ENCODE measurements at regions not wholly inside any gene's neighbourhood (a gene's known extent, or its start where the extent isn't known, plus 50 kb on each side); places are given as distances from the start of the nearest gene placed in this dataset.
"Not testable (repeated sequence)": the region's sequence is repeated elsewhere in the genome, so short reads cannot be mapped to it uniquely, and the experiment has no call there.

DNA sequence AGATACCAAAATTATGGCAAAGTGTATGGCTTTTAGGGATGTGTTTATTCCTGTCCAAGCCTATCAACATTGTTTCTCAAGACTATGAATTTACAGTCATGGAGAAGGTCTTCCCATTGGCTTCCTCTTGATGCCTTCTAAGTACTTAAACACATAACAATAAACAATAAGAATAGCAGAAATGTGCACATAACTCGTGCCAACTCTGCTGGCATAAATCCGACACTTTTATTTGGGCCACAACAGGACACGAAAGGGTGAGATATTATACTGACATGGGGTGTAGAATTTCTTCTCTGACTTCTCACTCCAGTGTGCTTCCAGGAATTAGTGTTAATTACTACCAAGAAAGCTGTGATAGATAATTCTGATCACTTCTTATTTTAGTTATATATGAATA, 695.9 kb upstream of the SLC35B3 start:
- no peak overlapping the region for H3K4me3 ChIP-seq (ENCODE audit: low read length in 2 of 2)
- H3K36me3 ChIP-seq (ENCODE audit: control insufficient read depth in 1 of 2, insufficient read depth in 2 of 2, low read length in 1 of 2): no peaks in the 10 kb centered on the region
- no peaks in the 10 kb centered on the region for H3K4me1 ChIP-seq (ENCODE audit: control insufficient read depth in 1 of 2, insufficient read depth in 2 of 2, low read length in 2 of 2)
- no peaks in the 10 kb centered on the region for H3K27me3 ChIP-seq (ENCODE audit: control insufficient read depth in 1 of 2, insufficient read depth in 2 of 2, low read length in 1 of 2)
- WGBS, 2 donors: 26 to 37% methylated on average over 3 of the region's 3 CpGs
- ATAC-seq (ENCODE audit: low FRiP score) (no peak), DNase-seq (no peak)
- no peak overlapping the region for H3K27ac ChIP-seq (ENCODE audit: low read depth in 1 of 2, low read length in 2 of 2)
- intact Hi-C loops (cut with DNase I): no loop called here
- H3K9me3 ChIP-seq (ENCODE audit: control insufficient read depth, low read length): peaks cover 3% of the 10 kb centered on the region

DNA sequence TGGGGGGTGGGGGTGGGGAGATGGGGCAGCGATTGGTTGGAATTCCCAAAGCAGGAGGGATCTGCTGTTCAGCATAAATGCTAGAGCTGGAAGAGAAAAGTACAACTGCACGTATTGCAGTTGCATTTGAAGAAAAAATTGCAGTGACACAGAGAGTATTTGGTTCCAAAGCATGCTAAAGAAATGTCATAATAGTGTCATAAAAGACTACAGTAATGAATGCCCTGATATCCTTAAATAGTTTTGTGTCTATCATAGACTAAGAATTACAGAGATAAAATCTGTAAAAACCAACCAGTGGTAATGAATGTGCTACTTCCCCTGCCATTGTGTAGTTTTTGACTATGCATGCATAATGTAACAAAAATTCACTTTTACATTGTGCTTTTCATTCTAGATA, 693.6 kb upstream of the SLC35B3 start:
- no peaks in the 10 kb centered on the region for H3K27me3 ChIP-seq (ENCODE audit: control insufficient read depth in 1 of 2, insufficient read depth in 2 of 2, low read length in 1 of 2)
- intact Hi-C loops (cut with DNase I): no loop called here
- ATAC-seq (ENCODE audit: low FRiP score) (no peak), DNase-seq (no peak)
- H3K36me3 ChIP-seq (ENCODE audit: control insufficient read depth in 1 of 2, insufficient read depth in 2 of 2, low read length in 1 of 2): no peaks in the 10 kb centered on the region
- no peak overlapping the region for H3K27ac ChIP-seq (ENCODE audit: low read depth in 1 of 2, low read length in 2 of 2)
- no peak overlapping the region for H3K4me3 ChIP-seq (ENCODE audit: low read length in 2 of 2)
- H3K4me1 ChIP-seq (ENCODE audit: control insufficient read depth in 1 of 2, insufficient read depth in 2 of 2, low read length in 2 of 2): no peaks in the 10 kb centered on the region
- H3K9me3 ChIP-seq (ENCODE audit: control insufficient read depth, low read length): peaks cover 3% of the 10 kb centered on the region
- 61 to 63% methylated on average over 2 of the region's 2 CpGs for WGBS, 2 donors

DNA sequence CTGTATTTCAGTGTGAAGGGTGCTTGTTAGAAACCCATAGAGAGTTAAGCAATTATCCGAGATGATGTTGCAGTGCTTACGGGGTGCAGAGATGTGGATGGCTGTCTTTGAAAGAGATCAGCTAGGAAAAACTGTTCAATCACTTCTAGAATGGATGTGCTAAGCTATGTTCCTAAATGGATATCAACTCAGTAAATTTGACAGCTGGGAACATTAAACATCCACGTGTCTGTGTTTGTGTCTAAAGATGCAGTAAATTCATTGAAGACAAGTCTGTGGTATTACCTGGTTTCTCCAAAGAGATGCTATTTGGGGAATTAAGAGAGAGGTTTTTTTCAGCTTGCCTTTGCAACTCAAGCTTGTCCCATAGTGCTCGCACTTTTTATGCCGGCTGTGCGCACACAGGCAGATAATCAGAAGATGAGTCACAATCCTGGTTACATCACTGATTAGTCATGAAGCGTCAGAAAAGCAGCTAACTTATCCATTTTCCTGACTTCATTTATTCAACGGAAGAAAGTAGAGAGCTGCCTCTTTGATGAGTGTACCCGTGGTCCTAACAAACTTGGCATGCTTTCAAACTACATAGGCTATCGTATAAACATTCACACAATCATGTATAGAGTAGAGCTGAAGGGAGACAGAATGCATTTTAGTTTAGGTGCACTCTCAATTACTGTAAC, 691.7 kb upstream of the SLC35B3 start:
- WGBS, 2 donors: 65 to 66% methylated on average over 10 of the region's 10 CpGs
- H3K4me3 ChIP-seq (ENCODE audit: low read length in 2 of 2): no peak overlapping the region

DNA sequence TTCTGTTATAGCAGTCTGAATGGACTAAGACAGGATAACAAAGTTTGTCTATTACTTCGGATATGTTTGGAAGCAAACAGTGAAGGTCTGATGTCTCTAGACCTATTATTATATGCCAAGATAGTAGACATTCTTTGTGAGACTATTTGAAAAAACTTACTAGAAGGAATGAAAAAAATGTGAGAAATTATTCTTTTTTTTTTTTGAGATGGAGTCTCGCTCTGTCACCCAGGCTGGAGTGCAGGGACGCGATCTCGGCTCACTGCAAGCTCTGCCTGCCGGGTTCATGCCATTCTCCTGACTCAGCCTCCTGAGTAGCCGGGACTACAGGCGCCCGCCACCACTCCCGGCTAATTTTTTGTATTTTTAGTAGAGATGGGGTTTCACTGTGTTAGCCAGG, 690.7 kb upstream of the SLC35B3 start:
- H3K4me3 ChIP-seq (ENCODE audit: low read length in 2 of 2); intact Hi-C loops (cut with DNase I); H3K27me3 ChIP-seq (ENCODE audit: control insufficient read depth in 1 of 2, insufficient read depth in 2 of 2, low read length in 1 of 2); DNase-seq; H3K36me3 ChIP-seq (ENCODE audit: control insufficient read depth in 1 of 2, insufficient read depth in 2 of 2, low read length in 1 of 2); H3K9me3 ChIP-seq (ENCODE audit: control insufficient read depth, low read length); H3K27ac ChIP-seq (ENCODE audit: low read depth in 1 of 2, low read length in 2 of 2); H3K4me1 ChIP-seq (ENCODE audit: control insufficient read depth in 1 of 2, insufficient read depth in 2 of 2, low read length in 2 of 2); ATAC-seq (ENCODE audit: low FRiP score): not testable (repeated sequence)
- WGBS, 2 donors: 76 to 81% methylated on average over 10 of the region's 10 CpGs

More for the DNA sequence above, 691.7 kb upstream of the SLC35B3 start:
- intact Hi-C loops (cut with DNase I): no loop called here
- DNase-seq: no peak
- ATAC-seq (ENCODE audit: low FRiP score): no peak
- no peaks in the 10 kb centered on the region for H3K4me1 ChIP-seq (ENCODE audit: control insufficient read depth in 1 of 2, insufficient read depth in 2 of 2, low read length in 2 of 2)
- peaks cover 3% of the 10 kb centered on the region for H3K9me3 ChIP-seq (ENCODE audit: control insufficient read depth, low read length)
- H3K36me3 ChIP-seq (ENCODE audit: control insufficient read depth in 1 of 2, insufficient read depth in 2 of 2, low read length in 1 of 2): no peaks in the 10 kb centered on the region
- no peak overlapping the region for H3K27ac ChIP-seq (ENCODE audit: low read depth in 1 of 2, low read length in 2 of 2)
- H3K27me3 ChIP-seq (ENCODE audit: control insufficient read depth in 1 of 2, insufficient read depth in 2 of 2, low read length in 1 of 2): no peaks in the 10 kb centered on the region

DNA sequence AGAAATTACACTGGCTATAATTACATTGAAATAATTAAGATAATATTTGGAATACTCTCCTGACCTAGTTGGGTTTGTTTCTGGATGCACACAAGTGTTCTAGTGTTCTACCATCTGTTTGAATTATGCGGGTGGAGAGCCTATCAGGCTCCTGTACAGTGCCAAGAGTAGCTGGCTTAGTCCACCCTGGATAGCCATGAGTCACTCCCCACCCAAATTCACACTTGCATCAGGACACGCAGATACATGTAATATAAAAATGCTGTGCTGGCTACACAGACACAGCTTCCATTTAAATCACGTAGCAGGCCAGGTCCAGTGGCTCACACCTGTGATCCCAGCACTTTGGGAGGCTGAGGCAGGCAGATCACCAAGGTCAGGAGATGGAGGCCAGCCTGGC, 686.2 kb upstream of the SLC35B3 start:
- Histone ChIP-seq H3K4me3 (ENCODE audit: low read length in 2 of 2) (no peak overlapping the region), H3K36me3 (ENCODE audit: control insufficient read depth in 1 of 2, insufficient read depth in 2 of 2, low read length in 1 of 2) (no peaks in the 10 kb centered on the region), H3K4me1 (ENCODE audit: control insufficient read depth in 1 of 2, insufficient read depth in 2 of 2, low read length in 2 of 2) (no peaks in the 10 kb centered on the region), H3K9me3 (ENCODE audit: control insufficient read depth, low read length) (no peaks in the 10 kb centered on the region), H3K27me3 (ENCODE audit: control insufficient read depth in 1 of 2, insufficient read depth in 2 of 2, low read length in 1 of 2) (no peaks in the 10 kb centered on the region), H3K27ac (ENCODE audit: low read depth in 1 of 2, low read length in 2 of 2) (no peak overlapping the region)
- ATAC-seq (ENCODE audit: low FRiP score) (no peak), DNase-seq (no peak)
- intact Hi-C loops (cut with DNase I): no loop called here
- WGBS, 2 donors: 86 to 92% methylated on average over 3 of the region's 3 CpGs

DNA sequence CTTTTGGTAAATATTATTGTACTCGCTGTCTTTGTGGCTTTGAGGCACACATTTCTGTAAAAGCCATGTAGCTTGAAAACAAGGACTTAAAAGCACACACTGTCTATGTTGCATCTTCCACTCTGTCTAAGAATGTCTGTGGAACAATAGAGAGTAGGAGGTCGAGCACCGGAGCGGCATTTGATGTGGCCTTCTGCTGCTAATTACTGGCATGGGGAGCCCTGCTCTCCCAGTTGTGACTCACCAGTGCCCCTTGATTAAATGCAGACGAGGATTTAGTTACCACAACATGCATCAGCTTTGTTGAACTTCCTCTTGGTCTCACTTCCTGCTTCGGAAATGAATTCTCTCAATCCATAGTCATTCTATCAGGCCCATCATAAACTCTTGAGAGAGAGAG, 680.7 kb upstream of the SLC35B3 start:
- intact Hi-C loops (cut with DNase I): no loop called here
- WGBS, 2 donors: 42 to 47% methylated on average over 6 of the region's 6 CpGs
- Histone ChIP-seq H3K36me3 (ENCODE audit: control insufficient read depth in 1 of 2, insufficient read depth in 2 of 2, low read length in 1 of 2) (no peaks in the 10 kb centered on the region), H3K4me3 (ENCODE audit: low read length in 2 of 2) (no peak overlapping the region), H3K9me3 (ENCODE audit: control insufficient read depth, low read length) (no peaks in the 10 kb centered on the region), H3K4me1 (ENCODE audit: control insufficient read depth in 1 of 2, insufficient read depth in 2 of 2, low read length in 2 of 2) (no peaks in the 10 kb centered on the region), H3K27ac (ENCODE audit: low read depth in 1 of 2, low read length in 2 of 2) (no peak overlapping the region), H3K27me3 (ENCODE audit: control insufficient read depth in 1 of 2, insufficient read depth in 2 of 2, low read length in 1 of 2) (no peaks in the 10 kb centered on the region)
- DNase-seq (no peak), ATAC-seq (ENCODE audit: low FRiP score) (no peak)

DNA sequence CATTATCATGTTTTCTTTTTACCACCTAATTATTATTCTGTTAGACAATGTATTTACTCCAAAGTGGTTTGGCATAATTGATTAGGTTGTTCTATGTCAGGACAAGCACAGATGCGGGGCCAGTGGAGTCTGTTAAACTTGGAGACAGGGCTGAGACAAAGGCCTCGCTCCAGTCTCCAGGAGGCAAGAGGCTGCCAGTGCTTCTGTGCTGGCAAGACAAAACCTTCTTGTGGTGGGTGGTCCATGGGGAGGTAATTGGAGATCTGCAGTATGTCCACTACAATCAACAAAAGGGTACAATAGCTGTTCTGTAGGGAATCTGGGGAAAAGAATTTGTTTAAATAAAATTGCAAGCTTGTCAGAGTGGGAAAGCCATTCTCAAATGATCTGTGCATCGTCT, 677.2 kb upstream of the SLC35B3 start:
- 38 to 48% methylated on average over 3 of the region's 3 CpGs for WGBS, 2 donors
- no peak for ATAC-seq (ENCODE audit: low FRiP score)

DNA sequence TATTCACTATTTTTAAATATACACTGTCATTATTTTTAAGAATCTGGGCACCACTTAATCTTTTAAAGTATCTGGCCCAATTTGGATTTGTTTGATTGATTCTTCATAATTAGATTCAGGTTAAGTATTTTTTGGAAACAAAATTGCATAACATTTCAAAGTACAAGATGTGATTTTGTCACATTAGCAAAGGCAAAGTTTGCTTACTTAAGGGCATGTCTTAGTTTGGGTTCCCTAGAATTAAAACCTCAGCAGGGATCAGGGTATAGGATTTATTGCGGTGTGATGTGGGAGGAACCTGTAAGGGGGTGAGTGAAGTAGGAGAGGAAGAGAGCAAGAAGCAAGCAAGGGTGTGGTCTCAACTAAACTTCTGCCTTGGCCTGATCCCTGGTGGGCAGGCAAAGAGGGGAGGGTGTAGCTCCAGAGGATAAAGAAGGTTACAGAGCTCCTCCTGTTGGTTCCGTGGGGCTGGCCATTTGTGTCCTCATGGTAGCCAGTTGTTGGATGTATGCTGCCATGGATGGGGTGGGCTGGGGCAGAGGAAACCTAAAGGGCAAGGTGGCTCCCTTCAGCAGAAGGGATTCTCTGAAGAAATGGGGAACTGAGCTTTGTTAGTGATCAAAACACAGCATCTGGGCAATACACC, 668.7 kb upstream of the SLC35B3 start:
- H3K36me3 ChIP-seq (ENCODE audit: control insufficient read depth in 1 of 2, insufficient read depth in 2 of 2, low read length in 1 of 2): no peaks in the 10 kb centered on the region
- no peaks in the 10 kb centered on the region for H3K9me3 ChIP-seq (ENCODE audit: control insufficient read depth, low read length)
- H3K4me1 ChIP-seq (ENCODE audit: control insufficient read depth in 1 of 2, insufficient read depth in 2 of 2, low read length in 2 of 2): no peaks in the 10 kb centered on the region
- H3K4me3 ChIP-seq (ENCODE audit: low read length in 2 of 2): no peak overlapping the region
- DNase-seq (no peak), ATAC-seq (ENCODE audit: low FRiP score) (no peak)
- H3K27me3 ChIP-seq (ENCODE audit: control insufficient read depth in 1 of 2, insufficient read depth in 2 of 2, low read length in 1 of 2): no peaks in the 10 kb centered on the region
- WGBS, 2 donors: 73 to 77% methylated on average over 2 of the region's 2 CpGs
- no peak overlapping the region for H3K27ac ChIP-seq (ENCODE audit: low read depth in 1 of 2, low read length in 2 of 2)
- intact Hi-C loops (cut with DNase I): no loop called here

More for the DNA sequence above, 677.2 kb upstream of the SLC35B3 start:
- Histone ChIP-seq H3K4me1 (ENCODE audit: control insufficient read depth in 1 of 2, insufficient read depth in 2 of 2, low read length in 2 of 2) (no peaks in the 10 kb centered on the region), H3K9me3 (ENCODE audit: control insufficient read depth, low read length) (no peaks in the 10 kb centered on the region), H3K36me3 (ENCODE audit: control insufficient read depth in 1 of 2, insufficient read depth in 2 of 2, low read length in 1 of 2) (no peaks in the 10 kb centered on the region), H3K4me3 (ENCODE audit: low read length in 2 of 2) (no peak overlapping the region), H3K27ac (ENCODE audit: low read depth in 1 of 2, low read length in 2 of 2) (no peak overlapping the region), H3K27me3 (ENCODE audit: control insufficient read depth in 1 of 2, insufficient read depth in 2 of 2, low read length in 1 of 2) (no peaks in the 10 kb centered on the region)
- no peak for DNase-seq
- intact Hi-C loops (cut with DNase I): no loop called here

DNA sequence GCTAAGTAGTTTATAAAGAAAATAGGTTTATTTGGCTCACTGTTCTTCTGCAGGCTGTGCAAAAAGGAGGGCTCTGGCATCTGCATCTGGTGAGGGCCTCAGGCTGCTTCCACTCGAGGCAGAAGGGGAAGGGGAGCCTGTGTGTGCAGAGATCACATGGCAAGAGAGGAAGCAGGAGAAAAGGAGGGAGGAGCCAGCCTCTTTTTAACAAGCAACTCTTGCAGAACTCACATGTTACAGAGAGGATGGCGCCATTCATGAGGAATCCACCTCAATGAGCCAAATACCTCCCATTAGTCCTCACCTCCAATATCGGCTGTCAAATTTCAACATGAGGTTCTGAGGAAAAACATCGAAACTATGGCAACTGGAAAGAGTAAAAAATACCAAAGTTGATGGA, 666.6 kb upstream of the SLC35B3 start:
- Histone ChIP-seq H3K27me3 (ENCODE audit: control insufficient read depth in 1 of 2, insufficient read depth in 2 of 2, low read length in 1 of 2) (no peaks in the 10 kb centered on the region), H3K27ac (ENCODE audit: low read depth in 1 of 2, low read length in 2 of 2) (no peak overlapping the region), H3K36me3 (ENCODE audit: control insufficient read depth in 1 of 2, insufficient read depth in 2 of 2, low read length in 1 of 2) (no peaks in the 10 kb centered on the region), H3K4me1 (ENCODE audit: control insufficient read depth in 1 of 2, insufficient read depth in 2 of 2, low read length in 2 of 2) (no peaks in the 10 kb centered on the region), H3K4me3 (ENCODE audit: low read length in 2 of 2) (no peak overlapping the region), H3K9me3 (ENCODE audit: control insufficient read depth, low read length) (no peaks in the 10 kb centered on the region)
- 74 to 77% methylated on average over 4 of the region's 4 CpGs for WGBS, 2 donors
- DNase-seq (no peak), ATAC-seq (ENCODE audit: low FRiP score) (no peak)
- intact Hi-C loops (cut with DNase I): no loop called here
